Astrocyte (in vitro differentiated cells and primary cell): ENCODE measurements at regions not wholly inside any gene's neighbourhood (a gene's known extent, or its start where the extent isn't known, plus 50 kb on each side); places are given as distances from the start of the nearest gene placed in this dataset.

Experiments
- DNase-seq: peaks from one replicate; pipeline ENCODE4 v3.0.0-alpha.2; 2010; ENCODE audit warnings: low read depth
- FAIRE-seq: peaks from 2 replicates; lab custom pipeline; 2011; peaks lifted over from hg19 to GRCh38; lab: Jason Lieb, UNC
- H2AFZ ChIP-seq: 2 replicates; pipeline ENCODE4 v1.6.0; 2012; ENCODE audit warnings: low read depth, low read length, inconsistent platforms
- H3K27ac ChIP-seq: 2 replicates; pipeline ENCODE4 v1.5.1; 2011; ENCODE audit warnings: low read depth, low read length, inconsistent platforms
- H3K27me3 ChIP-seq: 2 replicates; pipeline ENCODE4 v1.6.0; 2011; ENCODE audit warnings: low read length, inconsistent platforms; ENCODE audit not compliant: insufficient read depth
- H3K36me3 ChIP-seq: 2 replicates; pipeline ENCODE4 v1.5.1; 2011; ENCODE audit warnings: low read length, inconsistent platforms; ENCODE audit not compliant: insufficient read depth
- H3K4me1 ChIP-seq: 2 replicates; pipeline ENCODE4 v1.5.1; 2011; ENCODE audit warnings: low read length, inconsistent platforms; ENCODE audit not compliant: insufficient read depth
- H3K4me2 ChIP-seq: 2 replicates; pipeline ENCODE4 v1.6.0; 2012; ENCODE audit warnings: low read length, inconsistent platforms
- H3K4me3 ChIP-seq: 2 replicates; pipeline ENCODE4 v1.5.1; 2011; ENCODE audit warnings: low read depth, mild to moderate bottlenecking, low read length, inconsistent platforms; ENCODE audit not compliant: insufficient read depth
- H3K79me2 ChIP-seq: 2 replicates; pipeline ENCODE4 v1.6.0; 2012; ENCODE audit warnings: mild to moderate bottlenecking, low read length, inconsistent platforms; ENCODE audit not compliant: insufficient read depth
- H3K9ac ChIP-seq: 2 replicates; pipeline ENCODE4 v1.6.0; 2012; ENCODE audit warnings: mild to moderate bottlenecking, low read length, inconsistent platforms
- H3K9me3 ChIP-seq: 2 replicates; pipeline ENCODE4 v1.5.1; 2012; ENCODE audit warnings: low read depth, mild to moderate bottlenecking, low read length, inconsistent platforms; ENCODE audit not compliant: insufficient read depth
- H4K20me1 ChIP-seq: 2 replicates; pipeline ENCODE4 v1.6.0; 2012; ENCODE audit warnings: low read length, inconsistent platforms; ENCODE audit not compliant: insufficient read depth
- H3K27ac Mint-ChIP-seq: one replicate; pipeline ENCODE4 v1.8.0; 2021; ENCODE audit warnings: mild to moderate bottlenecking, mixed read lengths; ENCODE audit not compliant: unreplicated experiment
- H3K27me3 Mint-ChIP-seq: one replicate; pipeline ENCODE4 v1.8.0; 2021; ENCODE audit warnings: low read depth, mixed read lengths; ENCODE audit not compliant: unreplicated experiment
- H3K36me3 Mint-ChIP-seq: one replicate; pipeline ENCODE4 v1.8.0; 2021; ENCODE audit warnings: low read depth, mixed read lengths; ENCODE audit not compliant: unreplicated experiment
- H3K4me1 Mint-ChIP-seq: one replicate; pipeline ENCODE4 v1.8.0; 2021; ENCODE audit warnings: low read depth, mixed read lengths; ENCODE audit not compliant: unreplicated experiment
- H3K4me3 Mint-ChIP-seq: one replicate; pipeline ENCODE4 v1.8.0; 2021; ENCODE audit warnings: mild to moderate bottlenecking, moderate library complexity, mixed read lengths; ENCODE audit not compliant: unreplicated experiment
- H3K9me3 Mint-ChIP-seq: one replicate; pipeline ENCODE4 v1.8.0; 2021; ENCODE audit warnings: mild to moderate bottlenecking, mixed read lengths; ENCODE audit not compliant: unreplicated experiment
- EZH2 ChIP-seq: IDR thresholded peaks from 2 replicates; pipeline ENCODE4 v1.6.1; 2012; ENCODE audit warnings: mild to moderate bottlenecking, low read length, inconsistent platforms; ENCODE audit not compliant: insufficient read depth
- TF ChIP-seq, protein P1 (sequence below): IDR thresholded peaks from 2 replicates; pipeline ENCODE4 v1.5.1; 2011; ENCODE audit warnings: low read depth, mild to moderate bottlenecking, inconsistent platforms, low read length, moderate library complexity; ENCODE audit not compliant: insufficient read depth

- Mint-ChIP-seq H3K27ac (no peak overlapping the region), H3K4me1 (peaks cover 12% of the 10 kb centered on the region), H3K27me3 (no peaks in the 10 kb centered on the region), H3K36me3 (no peaks in the 10 kb centered on the region), H3K9me3 (peaks cover 3% of the 10 kb centered on the region), H3K4me3 (no peak overlapping the region)
- Histone ChIP-seq H3K4me3 (no peak overlapping the region), H3K36me3 (no peaks in the 10 kb centered on the region), H3K27me3 (no peaks in the 10 kb centered on the region), H2AFZ (no peak overlapping the region), H3K4me2 (no peak overlapping the region), H3K9me3 (no peaks in the 10 kb centered on the region), H3K4me1 (no peaks in the 10 kb centered on the region), H3K9ac (no peak overlapping the region), H3K27ac (no peak overlapping the region), H3K79me2 (no peaks in the 10 kb centered on the region), H4K20me1 (no peaks in the 10 kb centered on the region)
- TF ChIP-seq, protein P1, sequence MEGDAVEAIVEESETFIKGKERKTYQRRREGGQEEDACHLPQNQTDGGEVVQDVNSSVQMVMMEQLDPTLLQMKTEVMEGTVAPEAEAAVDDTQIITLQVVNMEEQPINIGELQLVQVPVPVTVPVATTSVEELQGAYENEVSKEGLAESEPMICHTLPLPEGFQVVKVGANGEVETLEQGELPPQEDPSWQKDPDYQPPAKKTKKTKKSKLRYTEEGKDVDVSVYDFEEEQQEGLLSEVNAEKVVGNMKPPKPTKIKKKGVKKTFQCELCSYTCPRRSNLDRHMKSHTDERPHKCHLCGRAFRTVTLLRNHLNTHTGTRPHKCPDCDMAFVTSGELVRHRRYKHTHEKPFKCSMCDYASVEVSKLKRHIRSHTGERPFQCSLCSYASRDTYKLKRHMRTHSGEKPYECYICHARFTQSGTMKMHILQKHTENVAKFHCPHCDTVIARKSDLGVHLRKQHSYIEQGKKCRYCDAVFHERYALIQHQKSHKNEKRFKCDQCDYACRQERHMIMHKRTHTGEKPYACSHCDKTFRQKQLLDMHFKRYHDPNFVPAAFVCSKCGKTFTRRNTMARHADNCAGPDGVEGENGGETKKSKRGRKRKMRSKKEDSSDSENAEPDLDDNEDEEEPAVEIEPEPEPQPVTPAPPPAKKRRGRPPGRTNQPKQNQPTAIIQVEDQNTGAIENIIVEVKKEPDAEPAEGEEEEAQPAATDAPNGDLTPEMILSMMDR, result no peak
- no peak for TF ChIP-seq EZH2
- no peak for FAIRE-seq
- DNase-seq, result no peak
Measured at GRCh38 chr10:128710098-128710797, 584.0 kb upstream of the MKI67 start.

DNA sequence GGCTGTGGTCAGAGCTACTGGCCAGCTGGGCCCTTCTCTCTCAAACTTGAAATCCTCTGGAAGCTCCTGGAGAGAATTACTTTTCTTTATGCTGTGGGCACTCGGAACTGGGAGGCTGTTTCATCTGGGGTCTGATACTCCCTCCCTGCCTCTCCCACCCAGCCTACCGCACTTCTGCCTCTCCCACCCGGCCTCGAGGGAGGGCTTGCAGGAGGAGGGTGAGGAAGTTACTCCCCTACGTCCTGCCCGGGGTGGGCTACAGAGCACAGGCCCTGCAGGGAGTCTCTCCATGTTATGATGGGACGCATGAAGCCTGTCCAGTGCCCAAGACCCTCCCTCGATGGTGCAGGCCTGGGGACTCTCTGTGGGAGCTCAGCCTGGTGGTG, 584.6 kb upstream of the MKI67 start:
- no peak overlapping the region for H3K4me3 ChIP-seq
- no peak overlapping the region for H3K27ac ChIP-seq
- DNase-seq (no peak), FAIRE-seq (no peak)
- H2AFZ ChIP-seq, result no peak overlapping the region
- Mint-ChIP-seq H3K4me1 (peaks cover 12% of the 10 kb centered on the region), H3K27me3 (no peaks in the 10 kb centered on the region), H3K9me3 (peaks cover 3% of the 10 kb centered on the region), H3K27ac (no peak overlapping the region), H3K36me3 (no peaks in the 10 kb centered on the region), H3K4me3 (no peak overlapping the region)
- no peaks in the 10 kb centered on the region for H3K36me3 ChIP-seq
- no peak overlapping the region for H3K4me2 ChIP-seq
- TF ChIP-seq, protein P1, result no peak
- no peak for TF ChIP-seq EZH2
- no peaks in the 10 kb centered on the region for H4K20me1 ChIP-seq
- H3K27me3 ChIP-seq, result no peaks in the 10 kb centered on the region
- H3K9me3 ChIP-seq, result no peaks in the 10 kb centered on the region
- no peak overlapping the region for H3K9ac ChIP-seq
- H3K79me2 ChIP-seq, result no peaks in the 10 kb centered on the region
- no peaks in the 10 kb centered on the region for H3K4me1 ChIP-seq

DNA sequence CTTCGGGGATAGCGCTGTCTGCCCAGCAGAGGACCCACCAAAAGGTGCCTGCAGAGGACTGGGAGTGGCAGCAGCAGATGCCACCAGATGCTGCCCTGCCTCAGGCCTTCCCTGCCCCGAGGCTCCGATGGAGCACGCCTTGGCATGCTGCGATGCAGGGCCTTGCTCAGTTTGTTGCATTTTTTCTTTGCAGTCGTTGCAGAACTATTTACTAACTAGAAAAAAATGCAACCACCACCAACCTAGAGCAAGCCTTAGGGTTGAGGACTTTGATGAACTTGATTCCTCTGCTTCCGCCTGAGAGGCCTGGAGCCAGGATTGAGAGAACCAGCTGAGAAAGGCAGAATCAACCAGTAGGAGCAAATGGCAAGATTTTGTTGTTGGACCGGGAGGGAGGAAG, 585.6 kb upstream of the MKI67 start:
- Mint-ChIP-seq H3K27me3 (peaks cover 2% of the 10 kb centered on the region), H3K4me1 (peaks cover 12% of the 10 kb centered on the region), H3K4me3 (no peak overlapping the region), H3K36me3 (no peaks in the 10 kb centered on the region), H3K27ac (no peak overlapping the region), H3K9me3 (peaks cover 3% of the 10 kb centered on the region)
- FAIRE-seq, result no peak
- Histone ChIP-seq H3K4me3 (no peak overlapping the region), H3K79me2 (no peaks in the 10 kb centered on the region), H3K4me1 (no peaks in the 10 kb centered on the region), H4K20me1 (no peaks in the 10 kb centered on the region), H2AFZ (no peak overlapping the region), H3K9ac (no peak overlapping the region), H3K4me2 (no peak overlapping the region), H3K27me3 (no peaks in the 10 kb centered on the region), H3K36me3 (no peaks in the 10 kb centered on the region), H3K27ac (no peak overlapping the region), H3K9me3 (no peaks in the 10 kb centered on the region)
- no peak for DNase-seq
- TF ChIP-seq EZH2, result no peak
- TF ChIP-seq, protein P1, result no peak
